GM19025 (cell line): ENCODE measurements at regions not wholly inside any gene's neighbourhood (a gene's known extent, or its start where the extent isn't known, plus 50 kb on each side); places are given as distances from the start of the nearest gene placed in this dataset.

Source experiments
- ATAC-seq: cut with Tn5 transposase; IDR thresholded peaks from one replicate; pipeline ENCODE4 v1.9.1; 2021; ENCODE audit warnings: mild to moderate bottlenecking, low read depth, moderate library complexity; ENCODE audit not compliant: unreplicated experiment

- ATAC-seq: no peak
Observed at GRCh38 chr5:3809455-3809854, 213.8 kb downstream of the IRX1 start.

GRCh38 chr5:3811116-3811515 is 215.5 kb downstream of the IRX1 start:
- no peak for ATAC-seq

GRCh38 chr5:3818624-3819023 is 223.0 kb downstream of the IRX1 start:
- ATAC-seq: no peak

GRCh38 chr5:3825531-3826451 is 230.2 kb downstream of the IRX1 start:
- no peak for ATAC-seq

- no peak for ATAC-seq
Observed at GRCh38 chr5:3827624-3828023, 232.0 kb downstream of the IRX1 start.

- ATAC-seq: no peak
Observed at GRCh38 chr5:3828761-3829160, 233.1 kb downstream of the IRX1 start.

GRCh38 chr5:3833566-3833965 is 237.9 kb downstream of the IRX1 start:
- no peak for ATAC-seq

- ATAC-seq: no peak
Observed at GRCh38 chr5:3835811-3836210, 240.2 kb downstream of the IRX1 start.

- ATAC-seq: no peak
Observed at GRCh38 chr5:3836528-3836927, 240.9 kb downstream of the IRX1 start.

- ATAC-seq: no peak
Observed at GRCh38 chr5:3837506-3837905, 241.9 kb downstream of the IRX1 start.

- ATAC-seq: no peak
Observed at GRCh38 chr5:3839151-3839550, 243.5 kb downstream of the IRX1 start.

- ATAC-seq: no peak
Observed at GRCh38 chr5:3842591-3842990, 247.0 kb downstream of the IRX1 start.

- no peak for ATAC-seq
Observed at GRCh38 chr5:3843706-3844105, 248.1 kb downstream of the IRX1 start.

GRCh38 chr5:3844266-3844665 is 248.6 kb downstream of the IRX1 start:
- ATAC-seq: no peak

GRCh38 chr5:3845230-3845629 is 249.6 kb downstream of the IRX1 start:
- ATAC-seq: no peak

- ATAC-seq: no peak
Observed at GRCh38 chr5:3852161-3852916, 256.7 kb downstream of the IRX1 start.

- ATAC-seq: no peak
Observed at GRCh38 chr5:3853362-3853761, 257.7 kb downstream of the IRX1 start.

GRCh38 chr5:3854188-3854821 is 258.7 kb downstream of the IRX1 start:
- no peak for ATAC-seq

- no peak for ATAC-seq
Observed at GRCh38 chr5:3856036-3856435, 260.4 kb downstream of the IRX1 start.

- no peak for ATAC-seq
Observed at GRCh38 chr5:3858524-3858923, 262.9 kb downstream of the IRX1 start.

- ATAC-seq: no peak
Observed at GRCh38 chr5:3862906-3863305, 267.3 kb downstream of the IRX1 start.
